ENCODE measurements at regions not wholly inside any gene's neighbourhood (a gene's known extent, or its start where the extent isn't known, plus 50 kb on each side); places are given as distances from the start of the nearest gene placed in this dataset.

DNA sequence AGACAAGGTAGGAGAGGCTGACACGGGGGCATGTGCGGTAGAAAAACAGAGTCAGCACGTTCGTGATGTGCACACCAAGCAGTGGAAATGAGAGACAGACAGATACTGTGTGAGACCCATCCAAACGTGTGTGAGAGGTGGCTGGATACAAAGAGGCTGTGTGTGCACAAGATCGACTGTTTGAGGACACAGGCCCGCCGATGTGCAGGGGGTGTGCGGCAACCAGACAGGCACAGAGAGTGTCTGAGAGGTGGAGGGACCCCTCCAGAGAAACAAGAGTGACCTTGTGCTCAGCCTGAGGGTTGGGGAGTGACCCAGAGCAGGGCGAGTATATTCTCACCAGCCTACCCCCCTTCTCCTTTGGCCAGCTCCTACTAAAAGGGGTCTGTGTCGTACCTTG, 97.8 kb upstream of the IPO9 start:
- TF ChIP-seq CTCF (IDR thresholded peaks at IDR 0.05) = no peak
- no peak for TF ChIP-seq POLR2A (IDR thresholded peaks at IDR 0.05)
